Esophagus muscularis mucosa (tissue), 4 donors: ENCODE measurements at regions not wholly inside any gene's neighbourhood (a gene's known extent, or its start where the extent isn't known, plus 50 kb on each side); places are given as distances from the start of the nearest gene placed in this dataset.

ENCODE experiments used
- DNase-seq: peaks from one replicate; pipeline ENCODE4 v3.0.0-alpha.2; 2017; ENCODE audit errors: extremely low spot score
- H3K27ac ChIP-seq, 4 donors: fragments of 200-600 bp; sonication (generic); replicated peaks in 1 of 4; 1 replicate in 3 of 4; 2 replicates in 1 of 4; pipeline ENCODE4 v1.5.1; 2016 to 2019; ENCODE audit warnings: mild to moderate bottlenecking in 1 of 4
- H3K27me3 ChIP-seq, 4 donors: fragments of 200-600 bp; sonication (generic); one replicate each; pipeline versions ENCODE4 v1.5.1 to v1.6.0; 2016 to 2019
- H3K36me3 ChIP-seq, 4 donors: fragments of 200-600 bp; sonication (generic); one replicate each; pipeline ENCODE4 v1.5.1; 2016 to 2019
- H3K4me1 ChIP-seq, 4 donors: fragments of 200-600 bp; sonication (generic); one replicate each; pipeline ENCODE4 v1.5.1; 2016 to 2019
- H3K4me3 ChIP-seq, 4 donors: fragments of 200-600 bp; sonication (generic); 1 replicate in 2 of 4; 2 replicates in 2 of 4; pipeline ENCODE4 v1.5.1; 2016 to 2019; ENCODE audit warnings: mild to moderate bottlenecking in 4 of 4, moderate library complexity in 1 of 4
- H3K9me3 ChIP-seq, 4 donors: fragments of 200-600 bp; sonication (generic); 1 replicate in 3 of 4; 2 replicates in 1 of 4; pipeline ENCODE4 v1.5.1; 2016 to 2019
- CTCF ChIP-seq, 3 experiments: fragments of 200-600 bp in 2 of 3; fragments of 450-650 bp in 1 of 3; sonication (generic) in 2 of 3; IDR thresholded peaks; one replicate each; pipeline ENCODE4 v1.5.1; 2017 to 2019; ENCODE audit warnings: antibody characterized with exemption in 3 of 3, mild to moderate bottlenecking in 2 of 3, moderate library complexity in 1 of 3
- EP300 ChIP-seq: sonication (generic); formaldehyde crosslinking; IDR thresholded peaks from one replicate; pipeline ENCODE4 v1.6.1; 2017; ENCODE audit warnings: antibody characterized with exemption
- POLR2A ChIP-seq: fragments of 450-650 bp; IDR thresholded peaks from one replicate; pipeline ENCODE4 v1.6.1; 2017; ENCODE audit warnings: antibody characterized with exemption, moderate library complexity, mild to moderate bottlenecking, low read depth
- POLR2AphosphoS5 ChIP-seq, 2 donors: sonication (generic); formaldehyde crosslinking; IDR thresholded peaks; one replicate each; pipeline ENCODE4 v1.6.1; 2017; ENCODE audit warnings: antibody characterized with exemption in 2 of 2
- WGBS: methylation state at CpG from one replicate; pipeline ENCODE4 v1.1.5; 2018; 5-methylcytosine and 5-hydroxymethylcytosine counted together
- intact Hi-C: fragments of 100-400 bp; cut with DNase I; formaldehyde crosslinking; loops from one replicate; pipeline ENCODE4 v1.15.1; 2023

- Histone ChIP-seq H3K36me3 (no peaks in the 10 kb centered on the region), H3K4me1 (no peaks in the 10 kb centered on the region), H3K27ac (no peak overlapping the region), H3K27me3 (no peaks in the 10 kb centered on the region), H3K4me3 (no peak overlapping the region), H3K9me3 (no peaks in the 10 kb centered on the region)
- intact Hi-C loops, result no loop called here
- TF ChIP-seq POLR2A, result no peak
- TF ChIP-seq POLR2AphosphoS5 (IDR thresholded peaks at IDR 0.05), result no peak
- TF ChIP-seq EP300, result no peak
- no peak for TF ChIP-seq CTCF (IDR thresholded peaks at IDR 0.05)
- DNase-seq, result no peak
Observed at GRCh38 chr2:51243892-51244535, 212.1 kb upstream of the NRXN1 start.

GRCh38 chr2:51237626-51238271 is 205.8 kb upstream of the NRXN1 start:
- no peak overlapping the region for H3K27ac ChIP-seq
- H3K27me3 ChIP-seq, result no peaks in the 10 kb centered on the region
- no peak for DNase-seq
- H3K36me3 ChIP-seq, result no peaks in the 10 kb centered on the region
- no peaks in the 10 kb centered on the region for H3K4me1 ChIP-seq
- no peak overlapping the region for H3K4me3 ChIP-seq
- intact Hi-C loops, result no loop called here
- TF ChIP-seq POLR2AphosphoS5 (IDR thresholded peaks at IDR 0.05) (no peak), CTCF (IDR thresholded peaks at IDR 0.05) (no peak), EP300 (no peak), POLR2A (no peak)
- no peaks in the 10 kb centered on the region for H3K9me3 ChIP-seq

DNA sequence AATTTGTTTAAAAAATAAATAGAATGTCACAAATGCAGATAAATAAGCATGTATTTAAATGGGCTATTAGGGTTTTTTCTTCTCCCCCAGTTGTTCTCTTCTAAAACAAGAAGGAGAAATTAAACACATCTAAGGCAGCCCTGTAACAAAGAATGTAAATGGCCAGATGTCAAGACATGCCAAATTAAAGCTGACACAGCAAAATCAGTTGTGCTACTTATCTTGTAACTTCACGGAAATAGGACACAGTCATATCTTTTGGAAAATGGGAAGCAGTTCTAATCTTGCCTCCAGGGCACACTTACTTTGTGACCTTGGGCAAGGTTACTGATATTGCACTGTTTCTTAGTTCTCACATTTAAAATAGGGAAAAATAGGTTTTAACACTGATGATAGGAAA is 200.1 kb upstream of the NRXN1 start:
- Histone ChIP-seq H3K4me3 (no peak overlapping the region), H3K36me3 (no peaks in the 10 kb centered on the region), H3K4me1 (no peaks in the 10 kb centered on the region), H3K27me3 (no peaks in the 10 kb centered on the region), H3K9me3 (no peaks in the 10 kb centered on the region), H3K27ac (no peak overlapping the region)
- TF ChIP-seq POLR2AphosphoS5 (IDR thresholded peaks at IDR 0.05) (no peak), CTCF (IDR thresholded peaks at IDR 0.05) (no peak), POLR2A (no peak), EP300 (no peak)
- intact Hi-C loops, result no loop called here
- no peak for DNase-seq
- WGBS, result 69% methylated on average over 1 of the region's 1 CpG

- TF ChIP-seq EP300 (no peak), CTCF (IDR thresholded peaks at IDR 0.05) (no peak), POLR2A (no peak), POLR2AphosphoS5 (IDR thresholded peaks at IDR 0.05) (no peak)
- intact Hi-C loops, result no loop called here
- WGBS, result 71% methylated on average over 2 of the region's 2 CpGs
- Histone ChIP-seq H3K4me1 (no peaks in the 10 kb centered on the region), H3K4me3 (no peak overlapping the region), H3K27me3 (no peaks in the 10 kb centered on the region), H3K9me3 (no peaks in the 10 kb centered on the region), H3K36me3 (no peaks in the 10 kb centered on the region), H3K27ac (no peak overlapping the region)
- DNase-seq, result no peak
Observed at GRCh38 chr2:51231071-51231470, 199.1 kb upstream of the NRXN1 start.

GRCh38 chr2:51225377-51225776 is 193.4 kb upstream of the NRXN1 start:
- 85% methylated on average over 3 of the region's 3 CpGs for WGBS
- no peak for TF ChIP-seq POLR2A
- TF ChIP-seq POLR2AphosphoS5 (IDR thresholded peaks at IDR 0.05), result no peak
- no peak for TF ChIP-seq CTCF (IDR thresholded peaks at IDR 0.05)
- no peak for TF ChIP-seq EP300
- H3K9me3 ChIP-seq, result no peaks in the 10 kb centered on the region
- no peak overlapping the region for H3K27ac ChIP-seq
- H3K4me1 ChIP-seq, result no peaks in the 10 kb centered on the region
- H3K27me3 ChIP-seq, result no peaks in the 10 kb centered on the region
- intact Hi-C loops, result no loop called here
- H3K4me3 ChIP-seq, result no peak overlapping the region
- no peak for DNase-seq
- H3K36me3 ChIP-seq, result no peaks in the 10 kb centered on the region
